Activated CD8-positive, alpha-beta memory T cell treated with anti-CD3 and anti-CD28 coated beads, Interleukin-2, amount 50 U/mL, for 1 hour (primary cell): ENCODE measurements at regions not wholly inside any gene's neighbourhood (a gene's known extent, or its start where the extent isn't known, plus 50 kb on each side); places are given as distances from the start of the nearest gene placed in this dataset.

Source experiments
- DNase-seq: peaks from one replicate; pipeline ENCODE4 v3.0.0-alpha.2; 2020; ENCODE audit errors: extremely low read depth

DNA sequence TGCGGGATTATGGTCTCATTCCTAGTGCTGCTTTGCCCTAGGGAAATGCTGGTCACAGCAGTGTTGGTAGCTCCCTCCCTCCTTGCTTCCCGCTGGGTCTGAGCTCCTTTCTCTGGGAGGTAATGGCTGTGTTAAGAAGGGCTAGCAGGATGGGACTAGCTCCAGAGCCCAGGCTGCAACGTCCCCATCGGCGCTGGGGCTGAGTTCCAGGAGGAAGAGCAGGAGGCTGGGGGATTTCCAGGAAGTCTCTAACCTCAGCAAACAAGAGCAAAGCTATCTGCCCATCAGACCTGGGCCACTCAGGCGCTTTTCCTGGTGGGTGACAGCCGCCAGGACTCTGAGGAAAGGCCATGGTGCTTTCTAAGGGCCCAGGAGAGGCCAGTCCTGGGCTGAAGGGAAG lies 174.2 kb downstream of the DLL1 start:
- no peak for DNase-seq

DNA sequence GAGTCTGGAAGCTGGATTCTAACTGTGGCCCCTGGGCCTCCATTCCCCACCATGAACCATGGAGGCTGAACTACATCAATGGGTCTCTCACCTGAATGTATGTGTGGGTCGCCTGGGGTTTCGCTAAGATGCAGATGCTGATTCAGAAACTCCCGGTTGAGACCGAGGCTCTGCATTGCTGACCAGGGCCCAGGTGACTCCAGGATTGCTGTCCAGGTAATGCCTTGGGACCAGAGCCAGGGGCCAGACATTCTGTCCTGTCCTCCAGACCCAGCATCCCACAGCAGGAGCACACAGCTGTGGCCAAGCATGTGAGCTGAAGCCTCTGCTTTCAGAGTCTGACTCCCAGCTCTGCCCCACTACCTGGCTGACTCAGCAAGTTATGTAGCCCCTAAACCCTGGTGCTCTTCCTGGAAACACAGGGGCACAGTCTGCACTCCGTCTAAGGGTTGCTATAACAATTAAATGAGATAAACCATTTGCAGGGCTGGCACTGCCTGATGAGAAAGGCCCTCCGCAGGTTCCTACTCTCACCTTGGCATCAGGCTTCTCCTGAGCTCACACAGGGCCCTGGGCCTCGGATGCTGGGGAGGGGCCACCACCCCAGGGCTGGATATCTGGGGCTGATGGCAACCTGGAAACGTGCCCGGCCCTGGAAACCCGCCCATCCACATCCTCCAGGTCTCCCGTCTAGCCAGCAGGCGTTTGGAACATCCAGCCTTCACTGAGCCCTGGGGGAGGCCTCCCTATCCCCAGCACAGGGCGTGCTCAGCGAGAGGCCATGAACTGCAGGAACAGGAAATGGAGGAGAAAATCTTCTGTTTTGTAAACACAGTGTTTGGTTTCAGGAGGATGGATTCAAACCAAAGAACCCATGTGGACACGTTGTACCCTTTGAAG lies 175.7 kb downstream of the DLL1 start:
- DNase-seq = no peak

DNA sequence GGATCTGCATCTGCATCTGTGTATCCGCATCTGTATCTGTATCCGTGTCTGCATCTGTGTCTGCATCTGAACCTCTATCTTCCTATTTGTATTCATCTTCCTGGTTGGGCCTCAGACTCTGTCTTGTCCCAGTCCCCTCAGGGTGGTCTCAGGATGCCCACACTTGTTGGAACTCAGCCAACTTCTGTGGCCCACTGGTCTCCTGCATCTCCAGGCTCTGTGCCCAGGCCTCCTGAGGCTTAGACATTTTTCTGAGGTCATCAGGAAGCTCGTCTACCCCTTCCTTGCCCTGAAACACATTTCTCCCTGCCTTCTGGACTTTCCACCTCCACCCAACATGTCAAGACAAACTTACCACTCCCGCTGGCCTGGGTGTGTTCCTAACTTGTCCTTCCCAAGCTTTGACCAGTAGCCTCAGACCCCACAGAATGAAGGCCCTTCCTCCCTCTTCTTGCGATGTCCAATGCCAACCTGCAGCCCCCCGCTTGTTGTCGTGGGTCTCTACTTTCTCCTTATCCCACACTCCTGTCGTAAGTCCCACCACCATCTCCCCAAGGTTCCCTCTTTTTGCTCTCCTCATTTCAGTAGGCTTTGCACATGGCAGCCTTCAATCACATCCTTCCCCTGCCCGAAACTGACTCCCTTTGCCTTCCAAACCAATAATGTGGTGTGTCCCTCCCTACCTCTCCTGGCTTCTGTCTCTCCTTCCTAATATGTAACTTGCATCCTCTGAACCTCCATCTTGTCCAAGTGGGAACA lies 176.5 kb downstream of the DLL1 start:
- DNase-seq = no peak

DNA sequence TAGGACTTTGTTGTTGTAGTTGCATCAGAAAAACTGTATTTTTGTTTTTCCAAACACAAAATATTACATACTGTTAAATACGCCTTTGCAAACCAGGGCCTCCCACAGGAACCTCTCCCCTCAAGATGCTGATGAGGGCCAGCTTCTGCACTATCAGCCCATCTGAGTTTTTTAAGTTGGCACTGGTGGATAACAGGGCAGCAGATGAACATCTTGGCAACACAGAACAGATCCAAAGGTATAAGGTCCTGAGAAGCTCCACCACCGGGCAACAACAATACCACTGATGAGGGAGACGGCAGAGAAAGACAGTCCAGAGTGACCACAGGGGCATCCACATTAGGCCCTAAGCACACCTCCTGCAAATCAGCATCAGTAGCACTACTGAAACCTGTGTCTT lies 177.7 kb downstream of the DLL1 start:
- DNase-seq = no peak

DNA sequence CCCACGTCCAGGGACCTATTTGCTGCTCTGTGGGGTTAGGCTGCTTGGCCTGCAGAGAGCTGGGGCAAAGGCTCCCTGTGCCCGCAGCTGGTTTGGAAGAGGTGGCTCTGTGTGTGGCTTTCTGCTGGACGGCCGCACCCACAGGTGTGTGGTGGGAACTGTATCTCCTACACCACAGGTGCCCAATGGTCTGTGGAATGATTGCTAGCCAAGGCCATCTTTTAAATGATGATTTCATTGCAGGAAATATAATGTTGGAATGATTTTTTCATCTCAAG lies 178.4 kb downstream of the DLL1 start:
- DNase-seq = no peak

DNA sequence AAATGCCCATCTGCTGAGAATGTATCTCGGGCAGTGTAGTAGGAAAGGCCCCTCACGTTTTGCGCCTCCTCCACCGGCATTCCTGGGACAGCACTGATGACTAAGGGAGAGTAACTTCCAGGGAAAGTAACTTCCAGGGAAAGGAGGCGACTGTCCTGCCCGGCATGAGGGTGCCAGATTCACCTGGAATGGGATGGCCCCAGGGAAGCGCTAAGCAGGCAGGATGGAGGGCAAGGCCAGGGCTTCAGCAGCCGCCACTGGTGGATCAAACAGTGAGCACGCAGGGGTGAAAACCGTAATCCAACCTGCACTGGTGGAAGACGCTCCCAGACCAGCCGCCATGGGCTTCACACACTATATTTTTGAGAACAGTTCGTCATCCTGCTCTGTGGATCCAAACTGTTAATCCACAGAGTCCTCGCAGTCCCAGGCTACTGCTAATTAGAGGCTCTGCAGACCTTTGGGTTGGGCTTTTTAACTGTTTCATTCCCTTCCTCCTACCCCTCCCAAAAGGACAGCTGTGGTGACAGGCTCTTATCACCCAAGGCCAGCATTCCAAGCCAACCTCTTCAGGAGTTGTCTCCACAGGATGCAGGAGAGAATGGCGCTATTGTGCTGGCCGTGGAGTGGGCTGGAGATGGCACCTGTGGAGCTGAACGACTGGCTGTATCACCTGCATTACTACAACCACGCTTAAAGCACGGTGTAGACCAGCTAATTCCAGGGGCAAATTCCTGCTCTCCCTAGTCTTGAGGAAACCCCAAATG lies 178.9 kb downstream of the DLL1 start:
- no peak for DNase-seq

DNA sequence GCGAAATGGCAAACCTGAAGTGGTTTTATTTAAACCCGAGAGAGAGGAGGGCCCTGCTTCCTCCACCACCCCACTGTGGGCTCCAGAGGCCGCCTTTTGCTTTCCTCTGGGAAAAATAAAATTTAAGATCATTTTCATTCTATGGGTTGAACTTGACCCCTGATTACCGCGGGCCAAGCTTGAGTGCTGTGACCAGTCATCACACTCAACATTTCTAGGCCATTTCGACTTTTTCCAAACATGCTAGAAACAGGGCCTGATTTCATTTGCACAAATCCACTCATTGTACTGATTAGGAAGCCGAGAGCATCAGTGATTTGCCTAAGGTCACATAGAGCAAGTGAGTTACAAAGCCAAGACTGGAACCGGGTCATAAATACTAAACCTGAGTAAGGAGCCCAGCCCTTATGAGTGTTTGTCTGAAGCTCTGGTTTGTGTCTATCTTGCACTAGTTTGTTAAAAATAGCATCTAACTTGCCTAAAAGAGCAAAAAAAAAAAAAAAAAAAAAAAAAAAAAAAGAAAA lies 179.7 kb downstream of the DLL1 start:
- no peak for DNase-seq

DNA sequence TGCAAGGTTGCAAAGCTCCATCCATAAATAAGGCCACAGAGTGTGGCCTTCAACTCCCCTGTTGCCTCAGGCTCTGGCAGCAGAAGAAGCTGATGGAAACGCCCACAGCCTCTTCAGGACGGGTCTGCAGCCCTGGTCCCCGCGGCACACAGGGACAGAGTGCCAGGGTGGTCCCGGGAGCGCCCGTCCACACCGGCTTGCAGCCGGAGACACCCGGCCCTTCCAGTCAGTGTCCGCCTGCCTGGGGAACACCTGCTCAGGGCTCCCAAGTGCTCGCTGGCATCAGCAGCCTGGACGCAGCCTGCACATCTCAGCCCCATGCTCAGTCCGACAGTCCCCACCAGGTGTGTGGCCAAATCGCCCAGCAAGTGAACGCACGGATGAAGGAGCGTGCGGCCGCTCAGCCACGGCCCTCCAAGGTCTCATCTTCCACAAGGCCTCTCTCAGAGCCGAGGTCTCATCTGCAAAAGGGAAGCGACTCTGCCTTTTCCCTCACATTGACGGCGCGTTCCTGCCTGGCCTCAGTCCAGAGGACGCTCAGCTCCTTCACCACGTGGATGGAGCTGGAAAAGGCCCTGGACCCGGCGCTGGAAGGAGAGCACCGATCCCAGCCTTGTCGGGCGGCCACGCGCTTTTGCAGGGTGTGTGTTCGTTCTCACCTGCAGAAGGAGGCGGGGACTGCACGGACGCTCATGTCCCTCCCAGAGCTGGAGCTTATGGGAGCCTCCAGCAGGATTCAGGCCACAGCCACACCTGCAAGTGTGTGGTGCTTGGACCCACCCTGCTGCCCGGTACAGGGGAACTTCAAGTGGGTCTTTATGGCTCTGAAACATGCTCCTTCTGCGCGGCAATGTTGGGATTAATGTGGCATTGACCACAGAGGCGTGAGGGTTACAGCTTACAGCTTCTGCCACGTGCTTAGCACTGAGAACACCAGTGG lies 180.4 kb downstream of the DLL1 start:
- no peak for DNase-seq

DNA sequence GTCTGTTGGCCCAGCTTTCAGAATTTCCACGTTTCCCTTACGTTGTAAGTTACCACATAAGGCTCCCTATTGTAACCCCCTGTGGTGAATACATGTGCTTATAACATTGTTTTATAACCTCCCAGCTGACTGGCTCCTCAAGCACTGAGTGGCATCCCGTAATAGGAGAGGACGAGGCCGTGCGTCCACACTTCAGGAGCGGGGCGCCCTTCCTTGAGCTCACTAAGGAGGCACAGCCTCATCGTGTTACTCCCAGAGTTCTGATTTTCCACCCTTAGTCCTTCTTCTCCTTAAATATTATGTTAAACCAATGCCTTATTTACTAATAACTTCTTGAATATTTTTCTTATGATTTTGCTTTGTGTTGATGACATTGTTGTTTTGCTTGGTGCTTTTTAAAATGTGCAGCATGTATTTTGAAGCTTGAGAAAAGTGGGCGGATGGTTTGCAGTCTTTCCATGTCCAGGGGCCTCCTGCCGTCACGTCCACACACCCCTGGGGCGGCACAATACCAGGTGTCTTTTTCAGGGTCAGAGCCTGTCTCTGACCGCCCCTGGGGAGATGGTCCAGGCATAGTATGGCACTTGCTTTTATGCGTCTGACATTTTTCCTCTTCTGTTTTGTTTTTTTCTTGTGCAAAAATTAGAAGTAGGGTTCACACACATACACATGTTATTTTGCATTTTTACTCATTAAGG lies 181.8 kb downstream of the DLL1 start:
- DNase-seq = no peak

DNA sequence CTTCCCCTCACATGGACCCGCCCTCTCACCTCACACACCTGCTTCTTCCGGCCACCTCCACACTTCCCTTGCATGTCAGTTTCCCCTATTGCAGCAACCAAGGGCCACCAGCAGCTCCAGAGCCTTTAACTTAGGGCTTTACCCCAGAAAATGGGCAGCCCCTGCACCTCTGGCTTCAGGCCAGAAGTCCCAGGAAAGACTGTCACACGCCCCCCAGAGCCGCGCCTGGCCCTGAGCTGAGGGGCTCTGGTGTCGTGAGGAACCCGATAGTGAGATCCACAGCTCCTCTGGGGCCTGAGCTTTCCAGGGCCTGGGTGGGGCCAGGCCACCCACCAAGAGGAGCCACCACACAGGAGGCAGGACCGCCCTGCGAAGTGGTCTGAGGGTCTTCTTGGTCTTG lies 182.4 kb downstream of the DLL1 start:
- no peak for DNase-seq

DNA sequence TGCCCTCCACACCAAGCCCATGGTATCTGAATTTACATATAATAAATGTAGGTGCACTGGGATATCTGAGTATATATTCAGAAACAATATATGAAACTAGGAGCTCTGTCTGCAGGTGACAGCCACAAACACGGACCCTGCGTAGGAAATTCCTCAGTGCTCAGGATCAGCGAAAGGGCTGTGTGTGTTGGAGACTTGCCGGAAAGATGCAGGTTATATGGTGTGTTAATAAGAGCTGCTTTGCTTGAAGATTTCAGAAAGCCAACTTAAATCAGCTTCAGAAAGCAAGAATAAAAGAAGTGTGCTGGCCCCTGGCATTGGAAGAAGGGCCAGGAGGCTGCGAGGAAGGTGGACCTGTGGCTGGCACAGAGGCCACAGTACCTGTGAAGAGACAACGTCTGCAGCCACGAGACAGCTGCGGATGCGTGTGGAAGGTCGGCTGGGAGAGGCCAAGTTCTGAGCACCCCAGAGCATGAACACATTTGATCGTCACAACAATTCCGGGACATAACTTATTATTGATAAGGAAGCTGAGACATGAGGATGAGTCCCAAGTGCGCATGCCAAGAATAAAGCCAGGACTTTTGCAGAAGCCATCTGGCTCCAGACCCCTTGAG lies 183.2 kb downstream of the DLL1 start:
- DNase-seq = no peak

DNA sequence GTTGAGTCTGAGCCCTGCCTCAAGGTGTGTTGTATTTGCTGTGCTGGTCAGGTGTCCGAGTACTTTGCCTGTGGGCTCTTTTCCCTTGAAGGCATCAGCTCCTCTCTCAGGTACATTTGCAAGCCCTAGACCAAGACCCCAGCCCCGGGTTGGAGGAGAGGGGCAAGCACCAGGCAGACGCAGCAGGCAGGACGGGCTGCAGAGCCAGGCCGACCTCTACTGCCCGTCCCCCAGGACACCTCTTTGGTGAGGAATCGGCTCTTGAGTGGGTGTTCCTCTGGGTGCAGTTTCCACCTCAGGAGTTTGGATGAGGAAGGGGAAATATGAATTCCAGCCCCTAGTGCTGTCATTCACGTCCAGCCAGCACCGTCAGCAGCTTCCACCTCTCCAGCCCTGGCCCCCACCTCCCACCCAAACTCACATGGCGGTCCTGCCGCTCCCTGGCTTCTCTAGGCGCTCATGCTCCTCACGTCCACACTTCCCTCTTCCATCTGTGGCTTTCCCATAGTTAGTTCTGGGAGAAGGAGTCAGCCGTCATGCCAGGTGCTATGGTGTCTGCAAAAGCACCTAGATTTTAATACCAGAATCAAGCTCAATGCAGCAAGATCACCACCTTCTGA lies 183.9 kb downstream of the DLL1 start:
- no peak for DNase-seq

DNA sequence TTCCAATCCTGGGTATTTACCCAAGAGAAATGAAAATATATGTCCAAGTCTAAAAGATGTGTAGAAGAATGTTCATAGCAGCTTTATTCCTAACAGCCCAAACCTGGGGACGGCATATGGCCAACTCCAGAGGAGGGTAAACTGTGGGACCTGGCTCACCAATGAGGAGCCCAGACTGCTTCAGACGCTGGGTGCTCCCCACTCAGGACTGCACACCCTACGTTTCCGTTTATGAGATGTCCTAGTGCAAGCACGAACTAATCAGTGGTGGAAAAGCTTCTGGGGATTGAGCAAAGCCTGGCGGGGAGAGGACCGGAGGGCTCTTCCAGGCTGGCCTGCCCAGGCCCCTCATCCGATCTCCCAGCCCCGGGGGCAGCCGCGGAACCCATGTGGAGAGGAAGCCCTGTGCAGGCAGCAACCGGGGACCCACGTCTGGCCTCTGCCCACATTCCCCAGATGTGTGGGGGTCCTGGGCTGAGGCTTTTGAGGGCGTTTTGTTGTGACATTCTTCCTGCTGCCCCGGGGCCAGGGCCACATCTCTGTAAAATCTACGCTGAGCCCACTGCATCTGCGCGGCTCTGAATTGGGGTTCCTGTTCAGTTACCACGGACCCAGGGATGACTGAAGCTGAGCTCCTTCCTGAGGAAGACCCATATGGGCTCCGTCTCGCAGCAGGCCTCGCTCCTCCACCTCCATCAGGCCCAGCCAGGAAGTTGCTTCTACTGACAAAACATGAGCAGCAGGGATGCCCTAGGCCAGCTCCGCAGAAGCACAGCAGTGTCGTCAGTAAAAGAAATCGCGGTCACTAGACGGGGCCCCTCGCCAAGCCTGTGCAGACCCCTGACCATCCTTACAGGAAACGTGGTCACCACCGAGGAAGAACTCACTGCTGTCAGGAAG lies 188.0 kb downstream of the DLL1 start:
- no peak for DNase-seq

DNA sequence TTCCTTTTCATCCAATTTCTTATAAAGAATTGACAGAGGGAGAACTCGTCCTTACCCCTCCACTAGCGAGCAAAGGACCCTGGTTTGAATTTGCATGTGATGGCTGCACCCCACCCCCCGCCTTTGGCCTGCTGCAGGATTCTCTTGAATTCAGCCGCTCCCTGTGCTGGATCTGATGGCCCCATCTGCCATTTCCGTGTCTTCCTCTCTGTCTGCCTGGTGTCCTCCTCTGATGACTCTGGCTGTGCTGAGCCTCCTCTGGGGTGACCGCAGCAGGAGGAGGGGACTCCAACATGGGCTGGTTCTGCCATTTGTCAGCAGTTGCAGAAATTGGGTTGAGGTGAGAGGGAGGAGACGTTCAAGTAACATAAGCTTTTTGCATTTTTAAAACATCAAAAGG lies 188.8 kb downstream of the DLL1 start:
- DNase-seq = no peak

DNA sequence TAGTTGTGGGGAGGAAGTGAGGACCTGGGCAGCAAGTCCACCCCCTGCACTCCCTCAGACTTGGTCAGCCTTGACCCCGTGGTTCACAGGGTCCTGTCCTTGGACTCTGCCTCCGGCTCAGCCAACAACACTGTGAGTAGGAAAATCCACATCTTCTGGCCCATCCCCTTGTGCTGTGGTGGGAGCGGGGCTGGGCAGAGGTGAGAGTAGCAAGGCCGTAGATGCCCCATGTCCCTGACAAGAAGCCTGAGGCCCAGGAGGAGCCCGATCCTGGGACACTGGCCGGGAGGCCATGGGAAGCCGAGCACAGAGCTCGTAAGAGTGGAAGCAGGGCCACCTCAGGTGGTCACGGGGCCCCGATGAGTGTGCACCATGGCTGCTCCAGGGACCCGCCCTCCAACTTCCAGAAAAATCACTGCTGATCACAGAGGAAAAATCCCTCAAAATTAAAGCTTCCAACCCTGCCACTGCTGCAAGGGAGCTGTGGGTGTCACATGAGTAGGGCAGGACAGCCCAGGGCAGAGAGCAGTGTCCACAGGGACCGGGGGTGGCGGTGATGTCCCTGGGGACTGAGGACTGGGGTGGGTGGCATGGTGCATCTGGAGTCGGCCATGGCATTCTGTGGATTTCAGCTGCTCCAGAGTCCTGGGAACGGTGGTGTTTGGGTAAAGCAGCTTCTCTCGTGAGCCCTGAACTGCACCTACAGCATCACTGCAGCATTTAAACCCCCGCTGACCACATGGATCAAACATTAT lies 189.4 kb downstream of the DLL1 start:
- DNase-seq = no peak

DNA sequence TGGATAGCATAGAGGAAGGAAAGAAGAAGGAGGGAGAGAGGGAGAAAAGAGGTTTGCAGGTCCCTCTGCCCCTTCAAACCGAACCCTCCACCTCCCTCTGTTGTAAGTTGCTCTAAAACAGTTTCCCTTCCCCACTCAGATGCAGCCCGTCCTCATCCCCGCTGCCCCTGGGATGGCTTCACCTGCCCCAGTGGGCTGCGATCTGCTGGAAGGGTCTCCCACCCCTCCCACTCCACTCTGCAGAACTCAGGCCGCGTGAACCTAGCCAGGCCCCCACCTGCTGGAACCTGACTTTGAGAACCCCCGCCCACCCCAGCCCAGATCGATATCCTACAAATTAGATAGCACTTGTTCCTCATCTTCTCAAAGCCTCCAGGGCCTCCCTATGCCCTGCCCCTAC lies 190.8 kb downstream of the DLL1 start:
- no peak for DNase-seq

DNA sequence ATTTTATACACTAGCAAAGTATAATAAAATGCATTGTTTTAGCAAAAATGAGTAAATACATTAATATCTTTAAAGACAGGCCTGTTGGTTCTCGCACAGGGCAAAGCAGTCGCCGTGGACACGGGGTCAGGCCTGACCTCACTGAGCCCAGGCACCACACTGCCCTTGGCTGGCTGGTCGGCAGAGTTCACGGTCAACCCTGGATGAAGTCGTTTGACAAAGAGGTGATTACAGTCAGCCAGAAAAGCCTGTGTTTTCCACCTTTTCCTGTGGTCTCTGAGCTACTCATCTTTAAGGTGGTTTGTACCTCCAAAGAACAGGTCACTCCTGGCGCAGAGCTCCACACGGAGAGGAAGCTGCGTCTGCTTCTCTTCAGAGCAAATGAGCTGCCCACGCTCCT lies 191.5 kb downstream of the DLL1 start:
- DNase-seq = no peak
